DND-41 (cell line): ENCODE measurements at regions not wholly inside any gene's neighbourhood (a gene's known extent, or its start where the extent isn't known, plus 50 kb on each side); places are given as distances from the start of the nearest gene placed in this dataset.
"Not testable (repeated sequence)": the region's sequence is repeated elsewhere in the genome, so short reads cannot be mapped to it uniquely, and the experiment has no call there.

Experiments
- ATAC-seq: fragments of 200-7000 bp; cut with Tn5 transposase; 3 replicates; pipeline ENCODE4 v1.9.1; 2021; ENCODE audit warnings: low read depth; ENCODE audit not compliant: insufficient read depth
- DNase-seq: peaks from one replicate; pipeline ENCODE4 v3.0.0-alpha.2; 2020
- H2AFZ ChIP-seq: 2 replicates; pipeline ENCODE4 v1.6.0; 2012; ENCODE audit warnings: low read depth, low read length
- H3K27ac ChIP-seq: 2 replicates; pipeline ENCODE4 v1.5.1; 2012; ENCODE audit warnings: low read length, inconsistent platforms
- H3K27me3 ChIP-seq: fragments of 200-600 bp; sonication (generic); 2 replicates; pipeline ENCODE4 v1.6.0; 2012; ENCODE audit warnings: low read length, mild to moderate bottlenecking, inconsistent platforms; ENCODE audit not compliant: insufficient read depth, poor library complexity
- H3K36me3 ChIP-seq: 2 replicates; pipeline ENCODE4 v1.5.1; 2012; ENCODE audit warnings: low read length, inconsistent platforms; ENCODE audit not compliant: insufficient read depth
- H3K4me1 ChIP-seq: 2 replicates; pipeline ENCODE4 v1.5.1; 2012; ENCODE audit warnings: mild to moderate bottlenecking, low read length; ENCODE audit not compliant: insufficient read depth
- H3K4me2 ChIP-seq: 2 replicates; pipeline ENCODE4 v1.6.0; 2012; ENCODE audit warnings: mild to moderate bottlenecking, moderate library complexity, low read length, inconsistent platforms; ENCODE audit not compliant: insufficient read depth
- H3K4me3 ChIP-seq, 2 experiments: fragments of 200-600 bp in 1 of 2; shearing (Covaris generic) in 1 of 2; 2 replicates each; pipeline ENCODE4 v1.5.1; 2012 to 2016; ENCODE audit warnings: inconsistent platforms in 2 of 2, low read length in 2 of 2, mild to moderate bottlenecking in 2 of 2, low read depth in 1 of 2, moderate library complexity in 1 of 2
- H3K79me2 ChIP-seq: 2 replicates; pipeline ENCODE4 v1.6.0; 2012; ENCODE audit warnings: low read length, inconsistent platforms; ENCODE audit not compliant: insufficient read depth
- H3K9ac ChIP-seq: 2 replicates; pipeline ENCODE4 v1.6.0; 2012; ENCODE audit warnings: low read depth, mild to moderate bottlenecking, inconsistent platforms, low read length, moderate library complexity
- H3K9me3 ChIP-seq: 2 replicates; pipeline ENCODE4 v1.5.1; 2012; ENCODE audit warnings: low read length, moderate library complexity, mild to moderate bottlenecking, inconsistent platforms; ENCODE audit not compliant: insufficient read depth, severe bottlenecking
- H4K20me1 ChIP-seq: 2 replicates; pipeline ENCODE4 v1.6.0; 2012; ENCODE audit warnings: low read length; ENCODE audit not compliant: insufficient read depth
- CTCF ChIP-seq: IDR thresholded peaks from 2 replicates; pipeline ENCODE4 v1.5.1; 2012; ENCODE audit warnings: borderline replicate concordance, low read length, moderate library complexity, mild to moderate bottlenecking; ENCODE audit not compliant: poor library complexity, severe bottlenecking; ENCODE audit errors: extremely low read depth
- EZH2 ChIP-seq: IDR thresholded peaks from 3 replicates; pipeline ENCODE4 v1.6.1; 2012; ENCODE audit warnings: borderline replicate concordance, low read depth, mild to moderate bottlenecking, moderate library complexity, low read length, inconsistent platforms; ENCODE audit not compliant: severe bottlenecking

GRCh38 chr3:27049792-27050191 is 319.4 kb downstream of the NEK10 start:
- no peak overlapping the region for H3K27ac ChIP-seq
- DNase-seq: no peak
- no peaks in the 10 kb centered on the region for H3K4me1 ChIP-seq
- no peak for ATAC-seq
- TF ChIP-seq EZH2: no peak
- no peak for TF ChIP-seq CTCF
- H3K27me3 ChIP-seq: no peaks in the 10 kb centered on the region
- H3K79me2 ChIP-seq: no peaks in the 10 kb centered on the region
- no peak overlapping the region for H3K9ac ChIP-seq
- H4K20me1 ChIP-seq: no peaks in the 10 kb centered on the region
- H3K9me3 ChIP-seq: peaks cover 6% of the 10 kb centered on the region
- no peak overlapping the region for H3K4me3 ChIP-seq
- H2AFZ ChIP-seq: no peak overlapping the region
- no peak overlapping the region for H3K4me2 ChIP-seq
- no peaks in the 10 kb centered on the region for H3K36me3 ChIP-seq

- H3K4me2 ChIP-seq, H3K9ac ChIP-seq, DNase-seq, H3K4me1 ChIP-seq, H4K20me1 ChIP-seq, H3K36me3 ChIP-seq, H3K4me3 ChIP-seq, H3K9me3 ChIP-seq, H3K27ac ChIP-seq, H2AFZ ChIP-seq, ATAC-seq, H3K79me2 ChIP-seq, H3K27me3 ChIP-seq: not testable (repeated sequence)
Measured at GRCh38 chr3:27051527-27051926, 317.7 kb downstream of the NEK10 start.

GRCh38 chr3:27056326-27056725 is 312.9 kb downstream of the NEK10 start:
- no peaks in the 10 kb centered on the region for H3K36me3 ChIP-seq
- H3K4me2 ChIP-seq: no peak overlapping the region
- H3K4me1 ChIP-seq: no peaks in the 10 kb centered on the region
- H3K4me3 ChIP-seq: no peak overlapping the region
- H2AFZ ChIP-seq: no peak overlapping the region
- H3K79me2 ChIP-seq: no peaks in the 10 kb centered on the region
- H3K27ac ChIP-seq: no peak overlapping the region
- ATAC-seq (no peak), DNase-seq (no peak)
- H3K27me3 ChIP-seq: no peaks in the 10 kb centered on the region
- H4K20me1 ChIP-seq: no peaks in the 10 kb centered on the region
- no peak for TF ChIP-seq CTCF
- TF ChIP-seq EZH2: no peak
- H3K9me3 ChIP-seq: peaks cover 5% of the 10 kb centered on the region
- no peak overlapping the region for H3K9ac ChIP-seq

- no peaks in the 10 kb centered on the region for H3K79me2 ChIP-seq
- ATAC-seq: no peak
- H3K9me3 ChIP-seq: no peaks in the 10 kb centered on the region
- no peak for DNase-seq
- no peaks in the 10 kb centered on the region for H3K27me3 ChIP-seq
- H3K9ac ChIP-seq: no peak overlapping the region
- TF ChIP-seq CTCF (no peak), EZH2 (no peak)
- H3K4me3 ChIP-seq: no peak overlapping the region
- H3K4me1 ChIP-seq: no peaks in the 10 kb centered on the region
- no peak overlapping the region for H3K27ac ChIP-seq
- H3K36me3 ChIP-seq: no peaks in the 10 kb centered on the region
- no peak overlapping the region for H3K4me2 ChIP-seq
- H4K20me1 ChIP-seq: no peaks in the 10 kb centered on the region
- no peak overlapping the region for H2AFZ ChIP-seq
Measured at GRCh38 chr3:27059489-27059888, 309.7 kb downstream of the NEK10 start.
